Adipocyte (in vitro differentiated cells): ENCODE measurements at regions not wholly inside any gene's neighbourhood (a gene's known extent, or its start where the extent isn't known, plus 50 kb on each side); places are given as distances from the start of the nearest gene placed in this dataset.
"Not testable (repeated sequence)": the region's sequence is repeated elsewhere in the genome, so short reads cannot be mapped to it uniquely, and the experiment has no call there.

Experiments used
- DNase-seq: peaks from one replicate; pipeline ENCODE4 v3.0.0-alpha.2; 2015; ENCODE audit warnings: low read depth
- H3K27me3 ChIP-seq: replicated peaks from 2 replicates; pipeline ENCODE4 v1.7.0; 2013; ENCODE audit warnings: mild to moderate bottlenecking, low read length, moderate library complexity; ENCODE audit not compliant: control insufficient read depth, insufficient read depth
- H3K36me3 ChIP-seq: 2 replicates; pipeline ENCODE4 v1.7.0; 2013; ENCODE audit warnings: low read length, mild to moderate bottlenecking, moderate library complexity; ENCODE audit not compliant: control insufficient read depth, insufficient read depth, severe bottlenecking
- H3K4me1 ChIP-seq: 2 replicates; pipeline ENCODE4 v1.7.0; 2013; ENCODE audit warnings: mild to moderate bottlenecking, low read length, moderate library complexity; ENCODE audit not compliant: control insufficient read depth, insufficient read depth
- H3K4me3 ChIP-seq: 2 replicates; pipeline ENCODE4 v1.7.0; 2013; ENCODE audit warnings: mild to moderate bottlenecking, low read length, moderate library complexity
- H3K9ac ChIP-seq: 2 replicates; pipeline ENCODE4 v1.7.0; 2013; ENCODE audit warnings: mild to moderate bottlenecking, low read length, moderate library complexity
- H3K9me3 ChIP-seq: 2 replicates; pipeline ENCODE4 v1.7.0; 2013; ENCODE audit warnings: mild to moderate bottlenecking, low read length, moderate library complexity; ENCODE audit not compliant: control insufficient read depth

DNA sequence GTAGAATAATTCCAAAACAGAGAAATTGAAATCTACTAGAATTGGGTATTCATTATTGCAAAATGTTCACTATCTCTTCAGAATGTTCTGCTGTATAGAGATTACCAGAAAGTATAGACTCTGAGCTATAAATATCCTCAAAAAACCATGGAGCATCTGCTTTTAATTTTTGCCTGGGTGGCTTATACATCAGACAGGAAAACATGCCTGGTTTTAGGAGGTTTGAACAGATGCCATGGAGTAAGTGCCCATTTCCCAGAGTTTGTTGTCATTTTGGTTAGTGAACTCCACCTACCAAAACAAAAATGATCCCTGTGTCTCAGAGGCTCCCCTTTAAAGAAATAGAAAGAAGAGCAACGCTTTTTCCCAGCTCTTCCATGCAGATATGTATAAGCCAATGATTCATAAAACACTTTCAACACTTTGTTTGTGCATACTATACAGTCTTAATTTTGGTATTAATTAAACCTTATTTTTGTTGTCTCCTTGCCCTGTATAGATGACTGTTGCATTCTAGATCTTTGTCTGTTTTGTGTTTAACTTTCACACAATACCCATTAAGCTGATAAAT is 68.7 kb downstream of the MEPE start:
- Histone ChIP-seq H3K9ac (no peak overlapping the region), H3K36me3 (no peaks in the 10 kb centered on the region), H3K4me1 (peaks cover 4% of the 10 kb centered on the region), H3K4me3 (no peak overlapping the region), H3K9me3 (no peaks in the 10 kb centered on the region), H3K27me3 (peaks cover 38% of the 10 kb centered on the region)
- DNase-seq = peak; percentile 51

- DNase-seq = no peak
- H3K9ac ChIP-seq = no peak overlapping the region
- no peaks in the 10 kb centered on the region for H3K36me3 ChIP-seq
- no peaks in the 10 kb centered on the region for H3K9me3 ChIP-seq
- H3K4me1 ChIP-seq = no peaks in the 10 kb centered on the region
- H3K27me3 ChIP-seq = peaks cover 30% of the 10 kb centered on the region
- no peak overlapping the region for H3K4me3 ChIP-seq
Observed at GRCh38 chr4:87904639-87905160, 70.8 kb upstream of the SPP1 start.

- Histone ChIP-seq H3K36me3 (no peaks in the 10 kb centered on the region), H3K9ac (no peak overlapping the region), H3K9me3 (no peaks in the 10 kb centered on the region), H3K4me3 (no peak overlapping the region), H3K27me3 (peaks cover 17% of the 10 kb centered on the region), H3K4me1 (peaks cover 30% of the 10 kb centered on the region)
- no peak for DNase-seq
Observed at GRCh38 chr4:87908336-87908735, 67.2 kb upstream of the SPP1 start.

DNA sequence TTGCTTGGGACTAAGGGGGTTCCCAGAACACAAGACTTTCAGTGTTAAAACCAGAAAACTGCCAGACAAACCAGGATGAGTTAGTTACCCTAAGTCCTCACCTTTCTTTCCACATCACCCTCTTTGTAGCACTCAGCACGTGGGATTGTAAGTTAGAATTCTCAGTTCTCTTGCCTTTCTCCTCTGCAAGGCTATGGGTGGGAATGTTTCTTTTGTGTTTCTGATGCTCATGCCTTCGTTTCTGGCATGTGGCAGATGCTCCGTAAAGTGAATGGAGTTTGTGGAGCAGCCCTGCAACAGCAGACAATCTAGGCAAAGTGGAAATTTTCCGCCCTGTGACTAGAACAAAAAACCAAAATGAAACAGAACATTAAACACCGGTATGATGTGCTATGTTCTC is 64.7 kb upstream of the SPP1 start:
- peaks cover 34% of the 10 kb centered on the region for H3K4me1 ChIP-seq
- H3K4me3 ChIP-seq = no peak overlapping the region
- H3K9me3 ChIP-seq = no peaks in the 10 kb centered on the region
- H3K36me3 ChIP-seq = no peaks in the 10 kb centered on the region
- no peak overlapping the region for H3K9ac ChIP-seq
- peaks cover 7% of the 10 kb centered on the region for H3K27me3 ChIP-seq
- DNase-seq = no peak

DNA sequence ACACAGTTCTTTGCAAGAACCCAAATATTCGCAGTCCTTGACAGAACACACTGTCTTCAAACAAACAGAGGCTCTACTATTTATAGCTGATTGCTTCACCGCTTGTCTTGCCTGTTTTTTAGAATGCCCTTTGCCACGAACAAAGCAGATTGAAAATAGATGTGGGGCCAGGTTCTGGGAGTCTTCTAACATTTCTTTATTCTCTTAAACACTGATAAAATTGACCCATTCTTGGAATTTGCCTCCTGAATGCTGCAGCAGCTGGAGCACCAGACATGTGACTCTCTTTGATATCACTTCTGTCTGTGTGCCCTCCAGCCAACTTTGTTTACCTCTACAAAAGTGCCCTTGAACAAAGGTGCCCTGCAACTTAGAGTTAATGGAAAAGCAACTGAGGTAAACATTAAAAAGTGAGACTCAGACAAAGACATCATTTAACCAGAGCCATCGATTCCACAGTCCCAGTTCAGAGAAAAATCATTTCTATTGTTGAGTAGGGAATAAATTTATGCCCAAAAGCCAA is 64.2 kb upstream of the SPP1 start:
- Histone ChIP-seq H3K9ac (no peak overlapping the region), H3K27me3 (peaks cover 7% of the 10 kb centered on the region), H3K9me3 (no peaks in the 10 kb centered on the region), H3K4me3 (no peak overlapping the region), H3K36me3 (no peaks in the 10 kb centered on the region), H3K4me1 (peaks cover 34% of the 10 kb centered on the region)
- peak; percentile 15 for DNase-seq

GRCh38 chr4:87912164-87913004 is 63.1 kb upstream of the SPP1 start:
- Histone ChIP-seq H3K9me3 (no peaks in the 10 kb centered on the region), H3K9ac (no peak overlapping the region), H3K36me3 (no peaks in the 10 kb centered on the region), H3K27me3 (peaks cover 3% of the 10 kb centered on the region), H3K4me3 (no peak overlapping the region), H3K4me1 (peaks cover 34% of the 10 kb centered on the region)
- DNase-seq = no peak

DNA sequence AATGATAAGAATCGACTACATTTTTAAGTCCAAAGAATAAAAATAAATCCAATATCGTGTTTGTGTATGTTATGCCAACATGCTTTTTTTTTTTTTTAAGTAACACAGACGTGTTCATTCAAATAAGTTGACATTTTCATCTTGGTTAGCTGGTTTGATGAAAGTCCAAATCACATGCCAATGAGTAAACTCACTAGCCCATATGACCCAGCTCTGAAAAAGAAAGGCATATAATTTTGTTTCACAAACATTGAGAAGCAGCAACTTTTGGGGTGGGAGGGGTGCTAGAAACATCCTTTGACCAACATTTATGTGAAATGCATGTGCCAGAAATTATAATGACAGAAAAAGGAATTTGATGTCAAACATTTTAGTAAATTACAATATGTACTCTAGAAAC is 61.6 kb upstream of the SPP1 start:
- Histone ChIP-seq H3K27me3 (no peaks in the 10 kb centered on the region), H3K36me3 (no peaks in the 10 kb centered on the region), H3K9ac (no peak overlapping the region), H3K9me3 (no peaks in the 10 kb centered on the region), H3K4me1 (peaks cover 34% of the 10 kb centered on the region), H3K4me3 (no peak overlapping the region)
- no peak for DNase-seq

DNA sequence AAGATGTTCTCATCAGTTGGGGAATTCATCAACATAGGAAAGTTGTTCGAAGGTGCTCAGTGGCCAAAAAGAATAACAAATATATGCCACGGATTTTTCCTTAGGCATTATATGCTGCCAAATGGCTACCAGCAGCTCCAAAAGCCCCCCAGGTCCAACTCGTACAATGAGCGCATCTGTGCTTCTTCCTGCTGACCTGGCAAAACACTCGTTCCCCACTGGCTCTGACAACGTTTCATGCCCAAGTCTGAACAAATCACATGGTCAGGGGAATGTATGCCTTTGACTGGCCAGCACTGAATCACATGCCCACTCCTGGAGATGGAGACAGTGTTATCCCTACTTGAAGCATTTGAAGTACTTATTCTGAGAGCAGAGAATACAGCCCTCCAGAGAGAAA is 59.9 kb upstream of the SPP1 start:
- no peak overlapping the region for H3K9ac ChIP-seq
- no peaks in the 10 kb centered on the region for H3K36me3 ChIP-seq
- no peaks in the 10 kb centered on the region for H3K9me3 ChIP-seq
- no peaks in the 10 kb centered on the region for H3K27me3 ChIP-seq
- peaks cover 30% of the 10 kb centered on the region for H3K4me1 ChIP-seq
- H3K4me3 ChIP-seq = no peak overlapping the region
- no peak for DNase-seq

- no peaks in the 10 kb centered on the region for H3K27me3 ChIP-seq
- H3K4me1 ChIP-seq = peaks cover 20% of the 10 kb centered on the region
- H3K4me3 ChIP-seq = no peak overlapping the region
- no peak overlapping the region for H3K9ac ChIP-seq
- DNase-seq = no peak
- H3K36me3 ChIP-seq = no peaks in the 10 kb centered on the region
- H3K9me3 ChIP-seq = no peaks in the 10 kb centered on the region
Observed at GRCh38 chr4:87916626-87917025, 58.9 kb upstream of the SPP1 start.

DNA sequence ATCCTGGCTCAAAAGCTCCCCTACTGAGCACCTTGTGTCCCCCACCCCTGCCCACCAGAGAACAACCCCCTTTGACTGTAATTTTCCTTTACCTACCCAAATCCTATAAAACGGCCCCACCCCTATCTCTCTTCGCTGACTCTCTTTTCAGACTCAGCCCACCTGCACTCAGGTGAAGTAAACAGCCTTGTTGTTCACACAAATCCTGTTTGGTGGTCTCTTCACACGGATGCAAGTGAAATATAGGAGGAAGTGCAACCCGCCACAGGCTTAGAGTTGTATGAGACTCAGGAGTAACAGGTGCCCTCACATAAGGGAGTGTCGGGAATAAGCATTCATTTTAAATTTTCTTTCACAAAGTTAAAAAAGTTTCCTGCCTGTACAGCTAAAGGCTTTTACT is 57.6 kb upstream of the SPP1 start:
- not testable (repeated sequence) for DNase-seq, H3K9ac ChIP-seq, H3K9me3 ChIP-seq

GRCh38 chr4:87918314-87919058 is 57.0 kb upstream of the SPP1 start:
- no peaks in the 10 kb centered on the region for H3K27me3 ChIP-seq
- H3K4me1 ChIP-seq = peaks cover 4% of the 10 kb centered on the region
- no peak for DNase-seq
- H3K4me3 ChIP-seq = no peak overlapping the region
- H3K36me3 ChIP-seq = no peaks in the 10 kb centered on the region
- H3K9me3 ChIP-seq = no peaks in the 10 kb centered on the region
- H3K9ac ChIP-seq = no peak overlapping the region

More for the DNA sequence above, 57.6 kb upstream of the SPP1 start:
- H3K4me1 ChIP-seq, H3K36me3 ChIP-seq, H3K27me3 ChIP-seq, H3K4me3 ChIP-seq: not testable (repeated sequence)
